ENCODE measurements at regions not wholly inside any gene's neighbourhood (a gene's known extent, or its start where the extent isn't known, plus 50 kb on each side); places are given as distances from the start of the nearest gene placed in this dataset.

DNA sequence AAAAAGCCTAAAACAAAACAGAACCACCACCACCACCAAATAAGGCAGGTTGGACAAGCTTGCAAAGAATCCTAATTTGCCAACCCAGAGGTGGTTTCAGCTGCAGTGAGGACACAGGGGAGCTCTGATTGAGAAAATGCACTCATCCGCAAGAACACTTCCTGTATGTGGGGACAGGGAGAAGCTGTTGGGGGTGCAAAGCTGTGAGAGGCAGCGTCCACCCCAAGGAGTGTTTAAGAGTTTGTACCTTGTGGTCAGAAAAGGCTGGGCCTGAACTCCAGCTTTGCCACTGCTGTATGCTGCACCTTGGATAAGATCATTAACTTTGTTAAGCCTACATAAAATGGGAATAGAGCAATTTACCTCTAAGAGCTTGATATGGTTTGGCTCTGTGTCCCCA is 511.7 kb downstream of the BNC2 start (continued):
- TF ChIP-seq, protein P1, sequence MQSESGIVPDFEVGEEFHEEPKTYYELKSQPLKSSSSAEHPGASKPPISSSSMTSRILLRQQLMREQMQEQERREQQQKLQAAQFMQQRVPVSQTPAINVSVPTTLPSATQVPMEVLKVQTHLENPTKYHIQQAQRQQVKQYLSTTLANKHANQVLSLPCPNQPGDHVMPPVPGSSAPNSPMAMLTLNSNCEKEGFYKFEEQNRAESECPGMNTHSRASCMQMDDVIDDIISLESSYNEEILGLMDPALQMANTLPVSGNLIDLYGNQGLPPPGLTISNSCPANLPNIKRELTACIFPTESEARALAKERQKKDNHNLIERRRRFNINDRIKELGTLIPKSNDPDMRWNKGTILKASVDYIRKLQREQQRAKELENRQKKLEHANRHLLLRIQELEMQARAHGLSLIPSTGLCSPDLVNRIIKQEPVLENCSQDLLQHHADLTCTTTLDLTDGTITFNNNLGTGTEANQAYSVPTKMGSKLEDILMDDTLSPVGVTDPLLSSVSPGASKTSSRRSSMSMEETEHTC (IDR thresholded peaks at IDR 0.05) = no peak
- TF ChIP-seq MAFG (tag; conservative IDR thresholded peaks at IDR 0.05) (no peak), SMAD2 (IDR thresholded peaks at IDR 0.05; ENCODE audit: low read depth, low read length) (no peak), KLF16 (IDR thresholded peaks at IDR 0.05) (no peak), FOXM1 (IDR thresholded peaks at IDR 0.05; ENCODE audit: low read depth) (no peak), FOXM1 (CRISPR knock-in tag; IDR thresholded peaks at IDR 0.05; ENCODE audit: low read depth) (no peak), ETV6 (IDR thresholded peaks at IDR 0.05; ENCODE audit: borderline replicate concordance in 1 of 2, low read depth in 2 of 2, low read length in 1 of 2) (no peak), ETV6 (CRISPR knock-in tag; IDR thresholded peaks at IDR 0.05; ENCODE audit: borderline replicate concordance) (no peak)
- TF ChIP-seq, protein P2, sequence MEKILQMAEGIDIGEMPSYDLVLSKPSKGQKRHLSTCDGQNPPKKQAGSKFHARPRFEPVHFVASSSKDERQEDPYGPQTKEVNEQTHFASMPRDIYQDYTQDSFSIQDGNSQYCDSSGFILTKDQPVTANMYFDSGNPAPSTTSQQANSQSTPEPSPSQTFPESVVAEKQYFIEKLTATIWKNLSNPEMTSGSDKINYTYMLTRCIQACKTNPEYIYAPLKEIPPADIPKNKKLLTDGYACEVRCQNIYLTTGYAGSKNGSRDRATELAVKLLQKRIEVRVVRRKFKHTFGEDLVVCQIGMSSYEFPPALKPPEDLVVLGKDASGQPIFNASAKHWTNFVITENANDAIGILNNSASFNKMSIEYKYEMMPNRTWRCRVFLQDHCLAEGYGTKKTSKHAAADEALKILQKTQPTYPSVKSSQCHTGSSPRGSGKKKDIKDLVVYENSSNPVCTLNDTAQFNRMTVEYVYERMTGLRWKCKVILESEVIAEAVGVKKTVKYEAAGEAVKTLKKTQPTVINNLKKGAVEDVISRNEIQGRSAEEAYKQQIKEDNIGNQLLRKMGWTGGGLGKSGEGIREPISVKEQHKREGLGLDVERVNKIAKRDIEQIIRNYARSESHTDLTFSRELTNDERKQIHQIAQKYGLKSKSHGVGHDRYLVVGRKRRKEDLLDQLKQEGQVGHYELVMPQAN (IDR thresholded peaks at IDR 0.05; ENCODE audit: borderline replicate concordance) = no peak

Data from K562 (cell line).